HEK293 (cell line): ENCODE measurements at regions not wholly inside any gene's neighbourhood (a gene's known extent, or its start where the extent isn't known, plus 50 kb on each side); places are given as distances from the start of the nearest gene placed in this dataset.
A peak's percentile ranks its signal among the peaks of the same experiment; 100 is the strongest.

ENCODE experiments used
- CTCF ChIA-PET: fragments of 350-600 bp; formaldehyde crosslinking; extraction: SDS; loops from one replicate; lab custom pipeline; 2021; ENCODE audit warnings: antibody characterized with exemption; lab: Yijun Ruan, JAX
- POLR2A ChIA-PET: fragments of 300-600 bp; formaldehyde crosslinking; extraction: SDS; loops from one replicate; lab custom pipeline; 2020; ENCODE audit warnings: antibody characterized with exemption, inconsistent platforms; lab: Yijun Ruan, JAX
- H3K27ac ChIP-seq: fragments of 200-500 bp; sonication (Bioruptor generic); 2 replicates; pipeline ENCODE4 v1.5.1; 2014; ENCODE audit warnings: low read depth, low read length, control low read depth, inconsistent platforms; ENCODE audit errors: extremely low read depth
- H3K36me3 ChIP-seq, 2 experiments: fragments of 200-500 bp in 1 of 2; sonication (Bioruptor generic) in 1 of 2; 1 replicate in 1 of 2; 2 replicates in 1 of 2; pipeline ENCODE4 v1.5.1; 2014 to 2017; ENCODE audit warnings: inconsistent platforms in 2 of 2, low read length in 2 of 2; ENCODE audit not compliant: control insufficient read depth in 2 of 2, insufficient read depth in 1 of 2
- H3K4me1 ChIP-seq: fragments of 200-500 bp; sonication (Bioruptor generic); 2 replicates; pipeline ENCODE4 v1.5.1; 2014; ENCODE audit warnings: mild to moderate bottlenecking, low read length, inconsistent platforms; ENCODE audit not compliant: control insufficient read depth, insufficient read depth
- H3K4me3 ChIP-seq: 2 replicates; pipeline ENCODE4 v1.5.1; 2011; ENCODE audit warnings: low read depth, mild to moderate bottlenecking, control low read depth, low read length, moderate library complexity
- H3K9me3 ChIP-seq: fragments of 200-500 bp; sonication (Bioruptor generic); 2 replicates; pipeline ENCODE4 v1.5.1; 2014; ENCODE audit warnings: low read depth, low read length, inconsistent platforms; ENCODE audit not compliant: control insufficient read depth, insufficient read depth
- GLIS1 ChIP-seq: fragments of 450-650 bp; formaldehyde crosslinking; IDR thresholded peaks from 2 replicates; pipeline ENCODE4 v1.5.1; 2016; ENCODE audit warnings: missing biosample characterization, missing genetic modification characterization
- MYNN ChIP-seq: fragments of 450-650 bp; formaldehyde crosslinking; IDR thresholded peaks from 2 replicates; pipeline ENCODE4 v1.5.1; 2016; ENCODE audit warnings: missing biosample characterization, missing genetic modification characterization, borderline replicate concordance
- MZF1 ChIP-seq: fragments of 450-650 bp; formaldehyde crosslinking; IDR thresholded peaks from 2 replicates; pipeline ENCODE4 v1.5.1; 2017; ENCODE audit warnings: missing biosample characterization, missing genetic modification characterization, borderline replicate concordance
- SETDB1 ChIP-seq: IDR thresholded peaks from one replicate; pipeline ENCODE4 v1.6.1; 2017; ENCODE audit warnings: mild to moderate bottlenecking, low read length, moderate library complexity, mixed read lengths; ENCODE audit not compliant: insufficient read length
- SP3 ChIP-seq: fragments of 450-650 bp; formaldehyde crosslinking; IDR thresholded peaks from 2 replicates; pipeline ENCODE4 v1.5.1; 2016; ENCODE audit warnings: missing biosample characterization, missing genetic modification characterization
- TRIM28 ChIP-seq: IDR thresholded peaks from 2 replicates; pipeline ENCODE4 v1.6.1; 2011; ENCODE audit warnings: low read length, control low read depth, borderline replicate concordance
- ZBTB20 ChIP-seq: fragments of 450-650 bp; formaldehyde crosslinking; IDR thresholded peaks from 2 replicates; pipeline ENCODE4 v1.5.1; 2016; ENCODE audit warnings: missing biosample characterization, missing genetic modification characterization
- ZIC2 ChIP-seq: fragments of 450-650 bp; formaldehyde crosslinking; IDR thresholded peaks from 2 replicates; pipeline ENCODE4 v1.5.1; 2016; ENCODE audit warnings: missing biosample characterization, missing genetic modification characterization
- ZNF768 ChIP-seq: fragments of 450-650 bp; formaldehyde crosslinking; IDR thresholded peaks from 2 replicates; pipeline ENCODE4 v1.5.1; 2018; ENCODE audit warnings: missing biosample characterization, mild to moderate bottlenecking, missing genetic modification characterization
- ZNF843 ChIP-seq: fragments of 450-650 bp; formaldehyde crosslinking; IDR thresholded peaks from 2 replicates; pipeline ENCODE4 v1.5.1; 2016; ENCODE audit warnings: missing biosample characterization, missing genetic modification characterization
- TF ChIP-seq, protein P1 (sequence below): fragments of 450-650 bp; IDR thresholded peaks from 2 replicates; pipeline ENCODE4 v1.5.1; 2018; ENCODE audit warnings: missing biosample characterization, missing genetic modification characterization
- TF ChIP-seq, protein P2 (sequence below): fragments of 450-650 bp; formaldehyde crosslinking; IDR thresholded peaks from 2 replicates; pipeline ENCODE4 v1.5.1; 2016; ENCODE audit warnings: missing biosample characterization, missing genetic modification characterization, low read depth
- TF ChIP-seq, protein P3 (sequence below): fragments of 450-650 bp; formaldehyde crosslinking; IDR thresholded peaks from 2 replicates; pipeline ENCODE4 v1.5.1; 2016; ENCODE audit warnings: missing biosample characterization, missing genetic modification characterization, borderline replicate concordance
- TF ChIP-seq, protein P4 (sequence below): fragments of 450-650 bp; formaldehyde crosslinking; IDR thresholded peaks from 2 replicates; pipeline ENCODE4 v1.5.1; 2016; ENCODE audit warnings: missing biosample characterization, missing genetic modification characterization

DNA sequence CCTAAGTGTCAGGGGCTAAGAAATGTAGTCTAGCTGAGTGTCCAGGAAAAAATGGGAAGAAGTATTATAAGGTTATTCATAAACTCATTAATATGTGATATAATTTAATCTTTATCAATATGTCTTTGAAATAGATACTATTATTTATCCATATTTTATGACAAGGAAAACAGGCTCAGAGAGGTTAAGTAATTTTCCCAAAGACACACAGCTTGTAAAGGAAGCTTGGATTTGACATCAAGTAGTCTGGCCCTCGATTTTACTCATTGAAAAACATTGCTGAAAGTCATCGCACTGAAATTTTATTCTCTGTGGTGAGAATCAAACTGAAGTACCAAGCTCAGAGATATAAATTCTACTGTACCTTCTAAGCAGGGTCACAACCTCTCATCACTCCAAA is 276.9 kb downstream of the MSX2 start:
- H3K27ac ChIP-seq = no peak overlapping the region

DNA sequence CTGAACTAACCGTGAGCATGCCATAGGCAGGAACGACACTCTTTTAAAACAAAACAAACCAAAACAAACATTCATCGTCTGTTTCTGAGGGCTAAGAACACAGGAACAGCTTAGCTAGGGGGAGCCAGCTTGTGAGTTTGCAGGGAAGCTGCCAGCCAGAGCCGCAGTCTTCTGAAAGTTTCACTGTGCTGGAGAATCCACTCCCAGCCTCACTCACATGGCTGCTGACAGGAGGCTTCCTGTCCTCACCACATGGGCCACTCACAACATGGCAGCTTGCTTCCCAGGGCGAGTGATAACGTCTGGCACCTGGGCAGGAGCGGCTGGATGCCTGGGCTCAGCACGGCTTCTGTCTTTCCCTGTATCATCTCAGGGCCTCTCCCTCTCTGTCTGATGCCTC is 275.2 kb downstream of the MSX2 start:
- no peaks in the 10 kb centered on the region for H3K36me3 ChIP-seq
- TF ChIP-seq, protein P1, sequence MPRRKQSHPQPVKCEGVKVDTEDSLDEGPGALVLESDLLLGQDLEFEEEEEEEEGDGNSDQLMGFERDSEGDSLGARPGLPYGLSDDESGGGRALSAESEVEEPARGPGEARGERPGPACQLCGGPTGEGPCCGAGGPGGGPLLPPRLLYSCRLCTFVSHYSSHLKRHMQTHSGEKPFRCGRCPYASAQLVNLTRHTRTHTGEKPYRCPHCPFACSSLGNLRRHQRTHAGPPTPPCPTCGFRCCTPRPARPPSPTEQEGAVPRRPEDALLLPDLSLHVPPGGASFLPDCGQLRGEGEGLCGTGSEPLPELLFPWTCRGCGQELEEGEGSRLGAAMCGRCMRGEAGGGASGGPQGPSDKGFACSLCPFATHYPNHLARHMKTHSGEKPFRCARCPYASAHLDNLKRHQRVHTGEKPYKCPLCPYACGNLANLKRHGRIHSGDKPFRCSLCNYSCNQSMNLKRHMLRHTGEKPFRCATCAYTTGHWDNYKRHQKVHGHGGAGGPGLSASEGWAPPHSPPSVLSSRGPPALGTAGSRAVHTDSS = no peak
- TF ChIP-seq, protein P2, sequence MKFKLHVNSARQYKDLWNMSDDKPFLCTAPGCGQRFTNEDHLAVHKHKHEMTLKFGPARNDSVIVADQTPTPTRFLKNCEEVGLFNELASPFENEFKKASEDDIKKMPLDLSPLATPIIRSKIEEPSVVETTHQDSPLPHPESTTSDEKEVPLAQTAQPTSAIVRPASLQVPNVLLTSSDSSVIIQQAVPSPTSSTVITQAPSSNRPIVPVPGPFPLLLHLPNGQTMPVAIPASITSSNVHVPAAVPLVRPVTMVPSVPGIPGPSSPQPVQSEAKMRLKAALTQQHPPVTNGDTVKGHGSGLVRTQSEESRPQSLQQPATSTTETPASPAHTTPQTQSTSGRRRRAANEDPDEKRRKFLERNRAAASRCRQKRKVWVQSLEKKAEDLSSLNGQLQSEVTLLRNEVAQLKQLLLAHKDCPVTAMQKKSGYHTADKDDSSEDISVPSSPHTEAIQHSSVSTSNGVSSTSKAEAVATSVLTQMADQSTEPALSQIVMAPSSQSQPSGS = no peak
- TF ChIP-seq ZBTB20 (no peak), MZF1 (tag by site-specific recombination) (no peak), ZIC2 (tag by site-specific recombination) (0 out of 2 replicates have a peak, but pooled peaks have one; percentile 36), SP3 (tag by site-specific recombination) (no peak), ZNF843 (no peak)
- TF ChIP-seq, protein P3, sequence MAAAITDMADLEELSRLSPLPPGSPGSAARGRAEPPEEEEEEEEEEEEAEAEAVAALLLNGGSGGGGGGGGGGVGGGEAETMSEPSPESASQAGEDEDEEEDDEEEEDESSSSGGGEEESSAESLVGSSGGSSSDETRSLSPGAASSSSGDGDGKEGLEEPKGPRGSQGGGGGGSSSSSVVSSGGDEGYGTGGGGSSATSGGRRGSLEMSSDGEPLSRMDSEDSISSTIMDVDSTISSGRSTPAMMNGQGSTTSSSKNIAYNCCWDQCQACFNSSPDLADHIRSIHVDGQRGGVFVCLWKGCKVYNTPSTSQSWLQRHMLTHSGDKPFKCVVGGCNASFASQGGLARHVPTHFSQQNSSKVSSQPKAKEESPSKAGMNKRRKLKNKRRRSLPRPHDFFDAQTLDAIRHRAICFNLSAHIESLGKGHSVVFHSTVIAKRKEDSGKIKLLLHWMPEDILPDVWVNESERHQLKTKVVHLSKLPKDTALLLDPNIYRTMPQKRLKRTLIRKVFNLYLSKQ (tag by site-specific recombination) = no peak
- TF ChIP-seq, all 188 proteins: peak for 1
- Histone ChIP-seq H3K4me1 (no peaks in the 10 kb centered on the region), H3K27ac (no peak overlapping the region), H3K9me3 (no peaks in the 10 kb centered on the region), H3K4me3 (no peak overlapping the region)
- POLR2A ChIA-PET = no interaction called here
- CTCF ChIA-PET = interaction anchor here (0.6 kb wide), 1 partner anchor 1819 kb away, joined by 4 read pairs; no protein-coding TSS in a partner anchor

More for the DNA sequence above, 276.9 kb downstream of the MSX2 start:
- POLR2A ChIA-PET = no interaction called here
- no peak for TF ChIP-seq MYNN (tag by site-specific recombination)
- TF ChIP-seq ZNF768 (tag by site-specific recombination) = 0 out of 2 replicates have a peak, but pooled peaks have one; percentile 53
- no peaks in the 10 kb centered on the region for H3K9me3 ChIP-seq
- CTCF ChIA-PET = interaction anchor here (0.6 kb wide), 1 partner anchor 10 kb away, joined by 3 read pairs; no protein-coding TSS in a partner anchor
- H3K36me3 ChIP-seq = no peaks in the 10 kb centered on the region
- no peak overlapping the region for H3K4me3 ChIP-seq
- no peaks in the 10 kb centered on the region for H3K4me1 ChIP-seq

DNA sequence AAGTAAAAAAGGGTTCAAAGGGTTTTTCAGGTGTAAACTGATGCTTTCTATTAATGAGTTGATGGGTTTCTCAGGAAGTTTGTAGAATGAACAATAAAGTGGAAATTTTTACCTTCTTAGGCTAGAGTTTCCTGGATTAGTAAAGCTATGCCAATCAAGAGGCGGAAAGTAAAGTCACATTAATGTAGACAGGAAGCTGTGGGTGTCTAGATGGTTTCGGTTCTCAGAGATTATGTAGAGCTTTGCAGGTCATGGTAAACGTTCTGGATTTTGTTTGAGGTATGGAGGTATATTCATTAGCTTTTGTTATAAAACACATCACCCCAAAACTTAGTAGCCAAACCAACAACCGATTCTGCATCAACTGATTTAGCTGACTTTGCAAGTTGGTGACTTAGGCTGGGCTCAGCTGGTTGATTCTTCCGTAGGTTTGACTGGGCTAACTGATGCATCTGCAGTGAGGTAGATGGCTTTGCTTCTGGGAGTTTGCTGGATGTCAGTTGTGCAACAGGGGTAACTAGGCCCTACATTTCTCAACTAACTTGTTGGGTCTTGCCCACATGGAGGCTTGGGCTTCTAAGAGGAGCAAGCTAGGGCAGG is 273.8 kb downstream of the MSX2 start:
- POLR2A ChIA-PET = no interaction called here
- CTCF ChIA-PET = interaction anchor here (0.7 kb wide), 2 partner anchors 62 to 82 kb away, joined by 3 to 5 read pairs; no protein-coding TSS in a partner anchor
- no peaks in the 10 kb centered on the region for H3K9me3 ChIP-seq
- no peak overlapping the region for H3K27ac ChIP-seq
- no peaks in the 10 kb centered on the region for H3K36me3 ChIP-seq
- no peaks in the 10 kb centered on the region for H3K4me1 ChIP-seq
- no peak overlapping the region for H3K4me3 ChIP-seq
- TF ChIP-seq GLIS1 = no peak
- peak; percentile 39; the same call in 1 of the 2 replicates for TF ChIP-seq TRIM28
- TF ChIP-seq, protein P4, sequence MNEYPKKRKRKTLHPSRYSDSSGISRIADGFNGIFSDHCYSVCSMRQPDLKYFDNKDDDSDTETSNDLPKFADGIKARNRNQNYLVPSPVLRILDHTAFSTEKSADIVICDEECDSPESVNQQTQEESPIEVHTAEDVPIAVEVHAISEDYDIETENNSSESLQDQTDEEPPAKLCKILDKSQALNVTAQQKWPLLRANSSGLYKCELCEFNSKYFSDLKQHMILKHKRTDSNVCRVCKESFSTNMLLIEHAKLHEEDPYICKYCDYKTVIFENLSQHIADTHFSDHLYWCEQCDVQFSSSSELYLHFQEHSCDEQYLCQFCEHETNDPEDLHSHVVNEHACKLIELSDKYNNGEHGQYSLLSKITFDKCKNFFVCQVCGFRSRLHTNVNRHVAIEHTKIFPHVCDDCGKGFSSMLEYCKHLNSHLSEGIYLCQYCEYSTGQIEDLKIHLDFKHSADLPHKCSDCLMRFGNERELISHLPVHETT (tag by site-specific recombination) = no peak
- peak; percentile 31 for TF ChIP-seq SETDB1
